ENCODE measurements at regions not wholly inside any gene's neighbourhood (a gene's known extent, or its start where the extent isn't known, plus 50 kb on each side); places are given as distances from the start of the nearest gene placed in this dataset.

- H3K4me3 Mint-ChIP-seq: no peak overlapping the region; a peak in 1 of 5 replicates
- Histone ChIP-seq H2BK15ac (ENCODE audit: low read depth, low read length) (no peak overlapping the region), H2AFZ (ENCODE audit: low read length) (no peak overlapping the region), H3K4ac (ENCODE audit: low read depth, low read length) (no peak overlapping the region), H3K4me2 (ENCODE audit: insufficient read depth, insufficient read length, low read length) (no peak overlapping the region), H2AK5ac (ENCODE audit: insufficient read length, low read length) (no peak overlapping the region), H3K9me3 (ENCODE audit: control insufficient read depth, low read depth, low read length) (no peaks in the 10 kb centered on the region), H4K20me1 (ENCODE audit: control insufficient read depth, insufficient read depth, insufficient read length) (no peaks in the 10 kb centered on the region), H3K79me1 (ENCODE audit: insufficient read depth, low read depth, low read length, poor library complexity, severe bottlenecking) (no peaks in the 10 kb centered on the region), H3K14ac (ENCODE audit: insufficient read depth, low read length) (no peak overlapping the region), H3K56ac (ENCODE audit: insufficient read length, low read depth, low read length) (no peak overlapping the region), H2BK5ac (ENCODE audit: insufficient read length, low read length) (no peak overlapping the region), H3K27me3 (ENCODE audit: insufficient read depth, low read length) (no peaks in the 10 kb centered on the region), H3K4me1 (ENCODE audit: insufficient read depth, low read length) (no peaks in the 10 kb centered on the region), H3K23ac (ENCODE audit: insufficient read length, low read depth, low read length) (no peak overlapping the region), H3K9ac (ENCODE audit: extremely low read depth, insufficient read length, low read length) (no peak overlapping the region), H3T11ph (ENCODE audit: low read length) (no peak overlapping the region), H4K8ac (replicated peaks; ENCODE audit: insufficient read length, low read depth, low read length) (no peak overlapping the region), H2BK20ac (ENCODE audit: low read depth, low read length, poor library complexity, severe bottlenecking) (no peak overlapping the region), H3K27ac (ENCODE audit: insufficient read length, low read depth, low read length) (no peak overlapping the region), H3K18ac (ENCODE audit: insufficient read length, low read depth, low read length) (no peak overlapping the region), H3K23me2 (ENCODE audit: insufficient read length, low read depth, low read length, poor library complexity, severe bottlenecking) (no peaks in the 10 kb centered on the region), H3K79me2 (ENCODE audit: insufficient read depth, low read length) (no peaks in the 10 kb centered on the region), H4K91ac (ENCODE audit: insufficient read length, low read depth, low read length) (no peak overlapping the region), H4K5ac (ENCODE audit: insufficient read length, low read depth, low read length) (no peak overlapping the region), H2BK120ac (ENCODE audit: low read depth, low read length, poor library complexity, severe bottlenecking) (no peak overlapping the region), H2BK12ac (ENCODE audit: insufficient read length, low read depth, low read length) (no peak overlapping the region)
- H3K4me1 Mint-ChIP-seq: peaks cover 15% of the 10 kb centered on the region in 2 experiments
- no peak for TF ChIP-seq CTCF (conservative IDR thresholded peaks at IDR 0.05)
- no CpG with 5 or more reads among the region's 9 CpGs for WGBS (ENCODE audit: extremely low coverage, insufficient read length, low lambda C conversion rate)
- no peaks in the 10 kb centered on the region; a peak in 2 of 7 replicates for H3K36me3 Mint-ChIP-seq (ENCODE audit: insufficient read depth in 1 of 3, low read depth in 3 of 3)
- peaks cover 2% of the 10 kb centered on the region; the same call in 1 of the 2 replicates for H3K27me3 Mint-ChIP-seq (ENCODE audit: low read depth)
- H3K9me3 Mint-ChIP-seq: no peaks in the 10 kb centered on the region
- peak overlapping the region in 2 of 3 experiments; percentile 85 to 95; a peak in 4 of 7 replicates for H3K27ac Mint-ChIP-seq
- peak; percentile 52 for DNase-seq
These were observed 118.2 kb downstream of the RRAGC start for GRCh38 chr1:38741341-38741740.

Measured in H9 (cell line).